HG03280 (cell line): ENCODE measurements at regions not wholly inside any gene's neighbourhood (a gene's known extent, or its start where the extent isn't known, plus 50 kb on each side); places are given as distances from the start of the nearest gene placed in this dataset.
"Not testable (repeated sequence)": the region's sequence is repeated elsewhere in the genome, so short reads cannot be mapped to it uniquely, and the experiment has no call there.

Experiments
- ATAC-seq: cut with Tn5 transposase; IDR thresholded peaks from one replicate; pipeline ENCODE4 v1.9.1; 2021; ENCODE audit warnings: mild to moderate bottlenecking, moderate library complexity; ENCODE audit not compliant: unreplicated experiment

DNA sequence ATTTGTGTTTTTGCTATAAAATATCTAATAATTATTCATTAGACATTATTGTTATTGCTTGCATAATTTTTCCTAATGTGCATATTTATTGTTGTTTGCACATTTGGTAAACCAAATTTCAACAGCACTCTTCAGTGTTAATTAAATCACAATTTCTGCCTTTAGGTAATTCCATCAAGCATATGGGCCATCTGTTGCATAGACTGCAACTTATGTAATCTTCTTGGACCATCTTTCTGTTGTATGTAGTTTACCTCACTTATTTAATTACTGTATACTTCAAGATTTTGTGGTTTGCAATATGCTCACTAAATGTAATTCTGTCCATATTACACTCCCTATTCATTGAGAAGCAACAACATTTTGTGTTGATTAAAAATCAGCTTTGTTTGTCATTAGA, 1360.1 kb downstream of the REEP3 start:
- no peak for ATAC-seq

- no peak for ATAC-seq
These were observed 1375.4 kb downstream of the REEP3 start for GRCh38 chr10:64896582-64896981.

GRCh38 chr10:64906311-64906710, 1385.1 kb downstream of the REEP3 start:
- not testable (repeated sequence) for ATAC-seq

DNA sequence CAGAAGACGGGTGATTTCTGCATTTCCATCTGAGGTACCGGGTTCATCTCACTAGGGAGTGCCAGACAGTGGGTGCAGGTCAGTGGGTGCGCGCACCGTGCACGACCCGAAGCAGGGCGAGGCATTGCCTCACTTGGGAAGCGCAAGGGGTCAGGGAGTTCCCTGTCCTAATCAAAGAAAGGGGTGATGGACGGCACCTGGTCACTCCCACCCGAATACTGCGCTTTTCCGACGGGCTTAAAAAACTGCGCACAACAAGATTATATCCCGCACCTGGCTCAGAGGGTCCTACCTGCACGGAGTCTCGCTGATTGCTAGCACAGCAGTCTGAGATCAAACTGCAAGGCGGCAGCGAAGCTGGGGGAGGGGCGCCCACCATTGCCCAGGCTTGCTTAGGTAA, 1403.1 kb downstream of the REEP3 start:
- not testable (repeated sequence) for ATAC-seq

DNA sequence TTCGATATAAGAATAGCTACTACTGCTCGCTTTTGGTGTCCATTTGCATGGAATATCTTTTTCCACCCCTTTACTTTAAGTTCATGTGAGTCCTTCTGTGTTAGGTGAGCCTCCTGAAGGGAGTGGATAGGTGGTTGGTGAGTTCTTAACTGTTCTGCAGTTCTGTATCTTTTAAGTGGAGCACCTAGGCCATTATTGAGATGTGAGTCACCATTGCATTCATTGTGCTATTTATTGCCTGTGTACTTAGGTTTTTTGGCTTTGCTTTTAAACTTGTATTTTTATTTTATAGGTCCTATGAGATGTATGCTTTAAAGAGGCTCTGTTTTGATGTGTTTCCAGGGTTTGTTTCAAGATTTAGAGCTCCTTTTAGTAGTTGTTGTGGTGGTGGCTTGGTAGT, 1430.8 kb downstream of the REEP3 start:
- no peak for ATAC-seq

DNA sequence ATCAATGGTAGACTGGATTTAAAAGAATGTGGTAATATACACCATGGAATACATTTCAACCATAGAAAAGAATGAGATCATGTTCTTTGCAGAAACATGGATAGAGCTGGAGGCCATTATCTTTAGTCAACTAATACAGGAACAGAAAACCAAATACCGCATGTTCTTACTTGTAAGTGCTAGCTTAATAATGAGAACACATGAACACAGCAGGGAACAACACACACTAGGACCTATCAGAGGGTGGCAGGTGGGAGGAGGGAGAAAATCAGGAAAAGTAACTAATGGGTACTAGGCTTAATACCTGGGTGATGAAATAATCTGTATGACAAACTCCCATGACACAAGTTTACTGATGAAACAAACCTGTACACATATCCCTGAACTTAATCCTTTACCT, 1435.2 kb downstream of the REEP3 start:
- no peak for ATAC-seq

GRCh38 chr10:64959116-64959515, 1437.9 kb downstream of the REEP3 start:
- ATAC-seq: no peak

- no peak for ATAC-seq
These were observed 1438.7 kb downstream of the REEP3 start for GRCh38 chr10:64959883-64960282.

- no peak for ATAC-seq
These were observed 1452.2 kb downstream of the REEP3 start for GRCh38 chr10:64973391-64973790.

DNA sequence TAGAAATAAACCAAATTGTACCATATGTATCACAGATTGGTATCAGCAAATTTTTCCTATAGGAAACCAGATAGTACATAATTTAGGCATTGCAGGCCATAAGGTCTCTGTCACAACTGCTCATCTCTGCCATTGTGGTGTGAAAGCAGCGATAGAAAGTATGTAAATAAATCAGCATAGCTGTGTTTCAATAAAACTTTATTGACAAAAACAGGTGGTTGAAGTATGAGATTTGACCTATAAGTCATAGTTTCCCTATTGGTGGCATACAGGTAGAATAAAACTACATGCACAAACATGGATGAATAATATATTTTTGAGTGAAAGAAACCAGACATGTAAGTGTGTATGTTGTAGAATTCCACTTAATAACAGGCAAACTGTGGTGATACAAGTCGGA, 1454.9 kb downstream of the REEP3 start:
- ATAC-seq: no peak

- no peak for ATAC-seq
These were observed 1456.7 kb downstream of the REEP3 start for GRCh38 chr10:64977915-64978314.

DNA sequence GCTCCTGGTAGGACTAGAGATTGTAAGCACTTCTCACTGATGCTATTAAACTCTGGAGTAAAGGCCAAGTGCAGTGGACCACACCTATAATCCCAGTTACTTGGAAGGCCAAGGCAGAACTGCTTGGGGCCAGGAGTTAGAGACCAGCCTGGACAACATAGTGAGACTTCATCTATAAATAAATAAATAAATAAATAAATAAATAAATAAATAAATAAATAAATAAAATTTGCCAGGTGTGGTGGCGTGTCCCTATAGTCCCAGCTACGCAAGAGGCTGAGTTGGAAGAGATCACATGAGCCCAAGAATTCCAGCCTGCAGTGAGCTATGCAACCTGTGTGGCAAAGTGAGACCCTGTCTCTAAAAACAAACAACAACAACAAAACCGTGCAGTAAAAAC, 1475.7 kb downstream of the REEP3 start:
- no peak for ATAC-seq

DNA sequence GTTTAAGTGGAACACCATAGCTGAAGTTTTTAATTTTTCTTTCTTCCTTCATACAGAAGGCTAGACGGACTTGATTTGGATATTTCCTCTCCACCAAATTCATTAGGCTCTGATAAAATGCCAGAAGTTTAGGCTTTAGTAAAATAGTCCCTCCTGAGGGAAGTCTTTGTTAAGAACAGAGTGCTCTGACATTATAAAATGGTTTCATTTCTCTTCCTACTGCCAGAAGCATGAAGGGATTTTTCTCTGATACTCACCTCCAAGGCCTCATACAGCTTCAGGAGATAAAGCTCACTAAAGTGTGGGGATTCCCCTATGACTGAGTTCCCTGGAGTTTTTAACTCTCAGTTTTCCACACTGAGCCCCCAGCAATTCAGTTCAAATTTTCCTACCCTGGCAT, 1489.6 kb downstream of the REEP3 start:
- no peak for ATAC-seq

- no peak for ATAC-seq
These were observed 1496.3 kb downstream of the REEP3 start for GRCh38 chr10:65017523-65017922.

GRCh38 chr10:65024886-65025285, 1503.7 kb downstream of the REEP3 start:
- ATAC-seq: no peak

GRCh38 chr10:65030263-65030662, 1509.1 kb downstream of the REEP3 start:
- ATAC-seq: no peak

DNA sequence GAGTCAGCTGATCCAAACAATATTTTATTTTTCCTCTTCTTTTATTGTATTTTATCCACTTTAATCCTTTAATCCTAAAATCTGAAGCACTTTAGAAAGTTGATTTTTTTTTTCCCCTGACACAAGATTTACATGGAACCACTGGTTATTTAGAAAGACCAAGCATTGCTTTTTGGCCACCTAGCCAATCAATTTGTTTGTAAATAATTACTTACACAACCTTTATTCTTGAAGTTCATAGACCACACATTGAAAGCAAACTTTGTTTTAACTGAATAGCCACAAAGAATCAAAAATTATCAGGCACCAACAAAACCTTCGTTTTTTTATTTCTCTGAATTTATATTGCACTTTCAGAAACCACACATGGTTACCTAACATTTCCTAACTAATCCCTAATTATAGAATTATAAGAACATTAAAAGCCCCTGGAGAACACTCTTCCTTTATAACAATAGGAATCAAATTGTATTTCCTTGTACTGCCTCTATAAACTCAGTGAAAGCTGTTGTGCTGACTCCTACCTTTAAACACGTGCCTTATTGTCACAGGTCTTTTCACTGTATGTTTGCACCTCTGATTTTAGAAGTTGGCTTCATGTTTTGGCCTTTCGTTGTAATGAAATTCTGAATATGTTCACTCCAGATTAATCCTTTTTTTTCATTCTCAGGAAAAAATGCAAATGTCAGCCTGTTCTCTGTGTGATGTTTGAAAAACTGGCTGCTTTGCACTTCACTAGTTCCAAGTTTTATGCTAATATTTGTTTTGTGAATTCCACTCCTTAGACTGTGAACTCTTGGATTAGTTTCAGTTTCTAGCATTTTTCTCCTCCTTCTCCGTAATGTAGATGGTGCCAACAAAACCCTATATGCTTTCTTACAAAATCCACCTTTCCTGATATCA, 1511.9 kb downstream of the REEP3 start:
- ATAC-seq: no peak

DNA sequence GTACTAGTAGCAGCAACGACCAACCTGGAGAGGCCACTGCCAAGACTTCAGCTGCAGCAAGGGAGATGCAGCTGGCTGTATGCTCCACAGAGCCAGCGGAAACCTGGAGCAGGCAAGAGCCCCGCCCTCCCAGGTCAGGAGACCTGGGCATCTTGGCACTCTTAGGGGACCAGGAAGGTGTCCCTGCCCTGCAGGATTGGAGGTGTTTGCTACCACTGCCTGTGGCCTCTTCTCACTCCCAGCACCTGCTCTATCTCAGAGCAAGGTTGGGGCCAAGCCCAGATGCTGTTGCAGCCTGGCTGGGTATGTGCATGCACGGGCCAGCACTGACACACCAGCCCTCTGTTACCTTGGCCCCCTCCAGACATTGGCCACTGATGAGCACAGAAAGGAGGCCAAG, 1512.8 kb downstream of the REEP3 start:
- ATAC-seq: no peak

DNA sequence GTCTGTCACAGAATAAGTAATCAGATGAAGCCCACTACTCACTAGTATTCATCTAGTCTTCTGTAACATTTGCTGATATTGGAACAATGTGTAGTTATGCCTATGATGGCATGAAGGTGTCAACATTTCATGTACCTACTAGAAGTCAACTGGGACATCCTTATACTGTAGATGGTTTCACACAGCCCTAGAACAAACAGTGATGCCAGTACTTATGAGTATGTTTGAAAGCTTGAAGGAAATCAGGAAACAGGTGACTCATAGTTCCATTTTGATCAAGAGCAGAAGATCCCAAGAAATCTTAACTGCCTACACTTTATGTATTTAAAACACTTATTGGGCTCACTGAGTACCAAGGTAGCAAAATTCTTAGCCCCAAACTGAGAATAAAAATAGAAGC, 1519.6 kb downstream of the REEP3 start:
- ATAC-seq: no peak

DNA sequence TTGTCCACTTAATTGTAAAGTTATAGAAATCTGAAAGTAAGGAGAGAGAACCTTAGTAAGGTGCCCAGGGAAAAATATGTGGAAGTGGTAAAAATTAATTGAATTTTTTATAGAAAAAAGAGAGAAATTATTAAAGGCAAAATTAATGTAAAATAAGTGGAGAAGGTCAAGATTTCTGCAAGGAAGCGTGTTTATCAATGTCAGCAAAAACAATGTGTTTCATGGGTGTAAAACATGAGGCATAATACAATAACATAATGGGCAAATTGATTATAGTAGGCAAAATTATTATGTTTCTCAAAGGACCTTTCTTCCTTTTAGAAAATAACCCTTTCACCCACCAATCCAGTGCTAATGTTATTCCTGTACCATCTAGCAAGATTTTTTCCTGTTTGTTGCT, 1520.1 kb downstream of the REEP3 start:
- no peak for ATAC-seq

DNA sequence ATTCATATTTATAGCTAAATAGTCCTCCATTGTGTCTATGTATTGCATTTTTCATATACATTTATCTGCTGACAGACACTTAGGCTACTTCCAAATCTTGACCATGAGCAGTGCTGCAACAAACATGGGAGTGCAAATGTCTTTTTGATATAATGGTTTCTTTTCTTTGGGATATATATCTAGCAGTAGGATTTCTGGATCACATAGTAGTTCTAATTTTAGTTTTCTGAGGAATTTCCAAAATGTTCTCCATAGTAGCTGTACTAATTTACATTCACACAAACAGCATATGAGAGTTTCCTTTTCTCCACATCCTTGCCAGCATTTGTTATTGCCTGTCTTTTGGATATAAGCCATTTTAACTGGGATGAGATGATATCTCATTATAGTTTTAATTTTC, 1521.3 kb downstream of the REEP3 start:
- no peak for ATAC-seq

DNA sequence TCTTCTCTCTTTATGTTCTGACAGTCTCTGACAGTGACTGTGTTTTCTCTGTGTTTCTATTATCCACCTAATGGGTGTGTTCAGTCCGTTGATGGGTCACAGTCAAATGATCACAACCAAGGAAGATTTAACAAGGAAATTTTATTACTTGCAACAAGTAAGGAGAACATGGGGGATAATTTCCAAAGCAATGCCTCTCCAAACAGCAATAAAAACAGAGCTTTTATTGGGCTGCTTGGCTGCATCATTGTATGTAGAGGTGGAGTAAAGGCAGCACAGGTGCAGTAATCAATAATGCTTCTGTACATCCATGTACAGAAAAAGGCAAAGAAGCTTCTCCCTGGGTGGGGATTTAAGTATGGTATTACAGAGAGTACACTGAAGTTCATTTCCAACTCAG, 1525.6 kb downstream of the REEP3 start:
- no peak for ATAC-seq

DNA sequence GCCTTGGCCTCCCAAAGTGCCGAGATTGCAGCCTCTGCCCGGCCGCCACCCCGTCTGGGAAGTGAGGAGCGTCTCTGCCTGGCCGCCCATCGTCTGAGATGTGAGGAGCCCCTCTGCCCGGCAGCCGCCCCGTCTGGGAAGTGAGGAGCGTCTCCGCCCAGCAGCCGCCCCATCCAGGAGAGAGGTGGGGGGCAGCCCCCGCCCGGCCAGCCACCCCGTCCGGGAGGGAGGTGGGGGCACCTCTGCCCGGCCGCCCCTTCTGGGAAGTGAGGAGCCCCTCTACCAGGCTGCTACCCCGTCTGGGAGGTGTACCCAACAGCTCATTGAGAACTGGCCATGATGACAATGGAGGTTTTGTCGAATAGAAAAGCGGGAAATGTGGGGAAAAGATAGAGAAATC, 1530.9 kb downstream of the REEP3 start:
- ATAC-seq: not testable (repeated sequence)
